ENCODE measurements at regions not wholly inside any gene's neighbourhood (a gene's known extent, or its start where the extent isn't known, plus 50 kb on each side); places are given as distances from the start of the nearest gene placed in this dataset.

DNA sequence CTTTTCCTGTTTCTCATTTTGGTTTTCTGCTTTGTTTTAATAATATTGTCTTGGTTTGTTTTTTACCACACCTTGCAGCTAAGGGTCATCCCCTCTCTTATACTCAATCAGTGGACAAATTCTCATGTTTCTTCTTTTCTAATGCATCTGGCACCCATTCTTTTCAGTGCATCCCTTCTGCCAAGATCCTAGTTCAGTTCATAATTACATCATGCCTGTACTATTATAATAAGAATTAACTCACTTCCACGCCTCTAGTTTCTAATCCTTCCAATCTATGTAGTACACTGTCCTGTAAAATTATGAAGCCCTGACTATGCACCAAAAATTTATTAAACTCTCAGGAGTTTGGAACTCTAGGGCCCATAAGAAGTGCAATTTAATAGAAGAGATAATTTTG is 126.1 kb downstream of the FAT4 start:
- no peak for DNase-seq

DNA sequence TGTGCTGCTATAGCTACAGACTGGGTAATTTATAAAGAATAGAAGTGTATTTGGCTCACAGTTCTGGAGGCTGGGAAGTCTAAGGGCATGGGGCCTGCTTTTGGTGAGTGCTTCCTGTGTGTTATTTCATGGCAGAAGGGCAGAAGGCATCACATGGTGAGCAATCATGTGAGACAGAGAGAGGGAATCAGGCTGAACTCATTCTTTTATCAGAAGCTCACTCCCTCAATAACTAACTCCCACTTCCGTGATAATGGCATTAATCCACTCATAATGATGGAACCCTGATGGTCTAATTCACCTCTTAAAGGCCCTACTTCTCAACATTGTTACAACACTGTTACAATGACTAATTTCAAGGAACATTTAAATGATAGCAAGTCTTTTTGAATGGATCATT is 129.4 kb downstream of the FAT4 start:
- no peak for DNase-seq

DNA sequence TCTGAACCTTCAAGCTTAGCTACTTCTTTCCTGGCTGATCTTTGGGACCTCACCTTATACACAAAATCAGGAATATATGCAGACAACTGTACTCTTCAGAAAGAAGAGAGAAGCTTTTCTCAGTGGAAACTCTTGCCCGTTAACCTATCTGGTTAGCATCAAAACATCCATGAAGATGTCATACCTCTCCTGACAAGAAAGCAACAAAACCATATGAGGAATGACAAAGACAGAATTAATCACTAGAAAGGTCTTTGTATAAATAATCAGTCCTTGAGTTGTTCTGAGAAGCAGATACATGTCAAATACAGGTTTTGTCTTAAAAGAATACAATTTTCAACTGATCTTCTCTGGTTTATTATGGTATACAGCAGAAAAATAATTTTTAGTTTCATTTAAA is 130.8 kb downstream of the FAT4 start:
- DNase-seq: no peak

DNA sequence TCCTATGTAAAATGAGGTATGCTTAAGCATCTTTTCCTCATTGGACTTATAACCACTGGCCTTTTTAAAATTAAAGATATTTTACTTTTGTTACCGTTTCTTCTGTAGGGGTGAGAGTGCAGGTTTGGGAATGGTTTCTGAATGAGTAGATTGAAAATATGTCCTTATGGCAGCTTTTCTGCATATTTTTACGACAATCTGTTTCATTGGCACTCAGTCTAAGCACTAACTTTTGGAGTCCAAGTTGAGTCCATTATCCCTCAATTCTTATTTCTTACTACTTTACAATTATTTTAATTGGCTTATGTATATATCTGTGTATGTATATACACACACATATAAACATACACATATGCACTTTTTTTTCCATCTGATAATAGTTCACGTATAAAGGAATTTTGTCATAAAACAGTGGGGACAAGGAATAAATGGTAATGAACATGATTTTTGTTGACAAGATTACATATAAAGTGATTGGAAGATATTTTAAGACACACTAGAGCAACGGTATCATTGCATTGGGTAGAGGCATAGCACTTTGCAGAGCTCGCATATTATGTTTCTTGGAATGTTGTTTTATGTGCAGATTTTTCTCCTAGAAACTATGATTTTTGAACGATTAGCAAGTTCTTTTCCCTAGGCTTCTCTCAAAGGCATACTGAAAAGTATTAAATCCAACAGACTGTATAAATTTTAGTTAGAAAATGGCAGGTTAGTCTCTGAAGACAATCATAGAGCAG is 133.0 kb downstream of the FAT4 start:
- DNase-seq: no peak

DNA sequence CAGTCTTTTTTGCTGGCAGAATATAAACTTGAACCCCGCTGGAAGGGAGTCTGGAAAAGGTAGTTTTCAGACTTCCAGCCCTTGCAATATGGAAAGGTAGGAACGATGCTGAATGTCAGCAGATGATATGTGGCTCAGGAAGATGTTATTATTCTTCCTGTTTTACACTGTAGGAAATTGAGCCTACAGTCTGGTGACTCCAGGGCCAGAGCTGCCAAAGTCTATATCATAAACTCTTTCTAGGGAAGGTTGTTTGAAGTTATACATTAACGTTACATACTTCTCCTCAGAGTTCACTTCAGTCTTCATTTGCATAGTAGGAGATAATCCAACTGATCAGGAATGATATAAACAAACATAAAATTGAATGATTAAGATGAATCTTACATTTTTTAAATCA is 141.3 kb downstream of the FAT4 start:
- no peak for DNase-seq

DNA sequence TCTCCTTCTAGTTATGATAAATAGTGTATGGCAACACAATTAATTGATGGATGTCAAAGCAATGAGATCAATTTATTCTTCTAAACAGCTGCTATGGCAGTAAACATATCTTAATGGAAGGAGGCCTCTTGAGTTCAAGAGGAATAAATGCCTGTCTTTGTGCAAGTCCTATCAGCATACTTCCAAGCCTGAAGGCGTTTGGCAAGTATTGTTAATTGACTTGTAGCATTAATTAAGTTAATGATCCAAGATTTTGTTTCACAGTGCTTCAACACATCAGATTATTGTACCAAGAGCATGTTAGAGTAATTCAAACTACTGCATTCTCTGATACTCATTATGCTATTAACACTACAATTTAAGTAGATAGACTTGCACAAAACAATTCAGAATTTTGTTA is 144.8 kb downstream of the FAT4 start:
- no peak for DNase-seq

DNA sequence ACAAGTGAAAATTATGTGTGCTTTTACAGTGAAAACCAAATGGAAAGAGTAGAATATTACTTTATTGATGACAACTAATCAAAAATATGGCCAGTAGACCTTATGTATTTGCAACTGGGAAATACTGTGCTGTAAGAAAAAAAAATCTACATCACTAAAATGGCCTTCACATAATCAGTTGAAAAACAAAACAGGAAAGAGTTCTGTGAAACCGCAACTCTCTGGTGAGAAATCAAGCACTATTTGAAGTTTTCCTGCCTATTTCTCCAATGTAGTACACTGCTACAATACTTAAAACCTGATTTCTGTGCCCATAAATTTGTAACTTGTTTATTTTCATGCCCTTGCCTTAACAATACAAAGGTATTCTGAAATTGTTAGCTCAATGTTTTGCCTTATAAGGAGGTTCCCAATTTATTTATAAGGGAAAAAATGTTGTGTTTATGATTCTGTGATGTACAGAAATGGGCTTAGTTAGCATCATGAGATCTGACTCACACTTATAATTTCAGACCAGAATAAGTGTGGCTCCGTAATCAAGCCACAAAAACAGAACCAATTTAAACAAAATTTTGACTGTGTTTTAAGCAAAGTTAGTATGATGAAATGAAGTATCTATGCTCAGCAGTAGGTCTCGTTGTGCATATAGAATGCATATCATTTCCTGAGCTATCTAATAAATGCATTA is 147.1 kb downstream of the FAT4 start:
- DNase-seq: no peak

DNA sequence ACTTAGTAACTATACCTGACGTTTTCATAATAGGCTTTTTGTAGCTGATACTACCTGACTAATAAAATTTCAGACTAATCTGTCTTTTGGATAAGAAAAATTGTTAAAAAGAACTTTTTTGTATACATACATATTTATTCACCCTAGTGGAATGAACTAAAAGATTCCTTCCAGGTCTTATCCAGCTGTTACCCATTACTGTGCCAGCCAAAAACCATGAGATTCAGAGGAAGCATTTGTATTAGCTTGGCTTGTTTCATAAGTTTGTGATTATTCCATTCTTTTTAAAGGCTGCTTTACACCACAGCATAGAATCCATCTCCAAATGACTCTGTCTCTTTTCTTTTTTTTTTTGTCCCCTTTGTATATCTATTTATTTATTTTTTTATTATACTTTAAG is 149.4 kb downstream of the FAT4 start:
- no peak for DNase-seq

DNA sequence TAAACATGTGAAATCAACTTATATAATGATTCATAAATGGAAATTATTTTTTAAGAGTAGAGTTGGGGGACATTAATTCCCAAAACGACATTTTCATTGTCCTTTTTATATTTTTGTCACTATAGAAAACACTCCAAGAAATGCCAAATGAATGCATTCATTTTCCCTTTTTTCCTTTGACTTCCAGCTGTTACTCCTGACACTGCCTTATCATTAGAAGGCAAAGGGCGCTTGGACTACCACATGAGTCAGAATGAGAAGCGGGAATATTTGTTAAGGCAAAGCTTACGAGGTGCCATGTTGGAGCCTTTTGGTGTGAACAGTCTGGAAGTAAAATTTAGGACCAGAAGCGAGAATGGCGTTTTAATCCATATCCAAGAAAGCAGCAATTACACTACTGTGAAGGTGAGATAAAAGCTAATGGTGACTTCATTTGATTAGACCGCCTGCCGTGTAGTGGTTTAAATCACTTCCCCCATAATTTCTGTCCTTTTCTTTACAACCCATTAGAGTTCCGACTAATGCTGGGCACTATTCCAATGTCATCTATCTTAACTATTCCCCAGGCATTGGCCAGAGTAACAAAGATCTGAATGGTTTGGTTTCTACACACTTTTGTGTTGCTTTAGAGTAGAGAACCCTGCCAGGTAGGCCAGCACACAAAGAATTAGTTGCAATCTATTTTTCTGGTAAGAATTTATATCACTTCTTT is 166.7 kb downstream of the FAT4 start:
- DNase-seq: no peak

DNA sequence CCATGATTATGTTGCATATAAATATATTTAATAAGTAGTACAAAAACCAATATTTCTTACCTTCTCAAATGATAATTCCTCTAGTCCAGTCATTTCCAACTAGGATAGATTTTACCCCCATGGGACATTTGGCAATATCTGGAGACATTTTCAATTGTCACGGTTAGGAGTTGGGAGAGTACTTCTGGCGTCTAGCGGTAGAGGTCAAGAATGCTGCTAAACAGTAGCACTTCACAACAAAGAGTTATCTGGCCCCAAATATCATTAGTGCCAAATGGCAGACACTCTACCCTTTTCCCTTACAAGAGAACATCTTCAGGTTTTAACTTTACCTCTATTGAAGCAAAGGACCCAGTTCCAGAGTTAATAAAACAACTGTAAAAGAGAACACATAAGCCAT is 168.1 kb downstream of the FAT4 start:
- no peak for DNase-seq

DNA sequence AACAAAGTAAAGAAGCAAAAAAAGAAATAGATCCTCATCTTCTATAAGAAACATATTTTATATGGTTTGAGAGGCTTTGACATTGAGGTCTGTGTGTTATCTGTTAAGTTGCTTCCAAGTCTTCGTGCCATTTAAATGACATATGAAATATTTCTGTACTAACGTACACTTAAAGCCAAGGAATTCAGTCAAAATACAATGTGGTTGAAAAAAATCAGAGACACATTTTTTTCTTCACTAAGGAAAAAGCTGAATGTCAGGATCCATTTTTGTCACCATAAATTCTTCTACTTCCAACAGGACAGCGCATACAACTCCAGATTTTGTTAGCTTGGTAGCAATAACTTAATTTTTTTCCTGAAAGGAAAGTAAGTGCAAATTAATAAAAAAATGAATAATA is 168.5 kb downstream of the FAT4 start:
- no peak for DNase-seq

DNA sequence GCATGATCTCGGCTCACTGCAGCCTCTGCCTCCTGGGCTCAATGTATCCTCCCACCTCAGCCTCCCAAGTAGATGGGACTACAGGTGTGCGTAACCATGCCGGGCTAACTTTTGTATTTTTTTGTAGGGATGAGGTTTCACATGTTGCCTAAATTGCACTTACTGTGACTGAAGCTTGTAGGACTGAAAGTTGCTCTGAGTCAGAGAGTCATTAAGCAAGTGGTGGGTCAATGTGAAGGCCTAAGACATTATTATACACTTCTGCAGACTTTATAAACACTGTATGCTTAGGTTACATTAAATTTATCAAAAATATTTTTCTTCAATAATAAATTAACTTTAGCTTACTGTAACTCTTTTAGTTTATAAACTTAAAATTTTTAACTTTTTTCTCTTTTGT is 170.2 kb downstream of the FAT4 start:
- no peak for DNase-seq

DNA sequence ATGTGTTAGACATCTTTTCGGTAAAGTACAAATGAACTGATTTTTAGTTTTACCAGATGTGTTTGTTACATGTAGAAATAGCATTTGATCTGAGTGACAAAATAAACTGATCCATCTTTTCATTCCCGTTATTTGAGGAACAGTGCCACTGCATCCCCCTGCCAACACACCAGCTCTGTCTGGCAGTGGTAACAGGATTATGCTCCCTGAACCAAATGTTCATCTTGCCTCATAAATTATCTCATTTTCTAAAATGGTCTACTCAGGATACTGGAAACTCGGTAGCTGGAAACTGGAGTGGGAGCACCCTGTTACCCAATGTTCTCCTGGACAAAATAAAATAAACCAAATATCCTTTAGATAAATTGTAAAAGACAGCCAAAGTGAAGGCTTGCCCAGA is 171.6 kb downstream of the FAT4 start:
- DNase-seq: no peak

DNA sequence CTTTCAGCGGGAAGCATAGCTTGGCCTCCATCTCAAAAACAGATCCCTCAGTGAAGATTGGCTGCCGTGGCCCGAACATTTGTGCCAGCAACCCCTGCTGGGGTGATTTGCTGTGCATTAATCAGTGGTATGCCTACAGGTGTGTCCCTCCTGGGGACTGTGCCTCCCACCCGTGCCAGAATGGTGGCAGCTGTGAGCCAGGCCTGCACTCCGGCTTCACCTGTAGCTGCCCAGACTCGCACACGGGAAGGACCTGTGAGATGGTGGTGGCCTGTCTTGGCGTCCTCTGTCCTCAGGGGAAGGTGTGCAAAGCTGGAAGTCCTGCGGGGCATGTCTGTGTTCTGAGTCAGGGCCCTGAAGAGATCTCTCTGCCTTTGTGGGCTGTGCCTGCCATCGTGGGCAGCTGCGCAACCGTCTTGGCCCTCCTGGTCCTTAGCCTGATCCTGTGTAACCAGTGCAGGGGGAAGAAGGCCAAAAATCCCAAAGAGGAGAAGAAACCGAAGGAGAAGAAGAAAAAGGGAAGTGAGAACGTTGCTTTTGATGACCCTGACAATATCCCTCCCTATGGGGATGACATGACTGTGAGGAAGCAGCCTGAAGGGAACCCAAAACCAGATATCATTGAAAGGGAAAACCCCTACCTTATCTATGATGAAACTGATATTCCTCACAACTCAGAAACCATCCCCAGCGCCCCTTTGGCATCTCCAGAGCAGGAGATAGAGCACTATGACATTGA is 175.4 kb downstream of the FAT4 start:
- no peak for DNase-seq

DNA sequence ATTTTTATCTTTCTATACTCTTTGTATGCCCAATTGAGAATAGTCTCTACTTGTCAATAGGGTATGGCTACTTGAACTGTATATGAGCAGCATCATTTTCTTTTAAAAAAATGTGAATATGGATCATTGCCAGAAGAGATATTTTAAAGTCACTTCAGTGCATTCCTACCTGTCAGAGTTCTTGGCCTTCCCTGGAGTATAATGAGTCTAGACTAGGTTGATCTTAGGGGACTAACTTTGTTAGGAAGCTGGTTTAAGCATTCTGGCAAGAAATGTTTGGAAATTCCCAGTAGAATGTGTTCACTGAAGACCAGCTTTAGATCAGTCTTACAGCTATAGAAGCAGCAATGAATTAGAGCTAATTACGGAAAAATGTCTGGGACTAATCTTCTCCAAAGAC is 178.2 kb downstream of the FAT4 start:
- DNase-seq: no peak

DNA sequence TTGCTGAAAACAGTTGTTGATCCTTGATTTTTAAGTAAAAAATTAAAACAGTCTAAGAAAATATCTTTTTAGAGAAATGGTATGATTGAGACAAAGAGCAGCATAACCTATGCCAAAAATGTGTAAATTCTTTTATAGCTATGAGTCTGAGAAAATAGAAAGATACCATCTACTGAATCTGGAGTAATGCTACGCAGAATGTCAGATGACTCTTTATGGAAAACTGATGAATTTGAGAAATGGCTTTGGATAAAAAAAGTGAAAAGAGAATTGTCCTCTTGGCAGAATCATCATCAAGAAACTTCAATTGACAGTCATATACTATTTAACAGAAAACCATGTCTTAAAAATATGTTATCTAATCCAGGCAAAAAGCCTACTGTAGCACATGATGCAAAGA is 183.1 kb downstream of the FAT4 start:
- no peak for DNase-seq

DNA sequence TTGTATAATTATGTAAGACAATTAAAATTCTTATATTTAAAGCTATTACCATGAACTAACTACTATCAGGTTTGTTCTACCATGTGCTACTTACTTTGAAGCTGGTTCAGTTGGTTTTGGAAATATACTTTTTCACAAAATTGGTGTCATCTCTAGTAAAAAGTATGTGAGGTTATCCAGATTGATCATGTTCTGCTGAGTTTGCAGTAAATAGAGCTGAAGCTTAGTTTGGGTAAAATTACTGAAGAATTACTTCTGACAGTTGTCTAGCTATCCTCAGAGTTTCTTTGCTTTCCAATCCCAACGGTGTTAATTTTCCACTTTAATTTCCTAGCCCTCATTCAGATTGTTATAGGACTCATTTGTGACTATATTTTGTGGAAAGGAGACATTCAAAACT is 184.2 kb downstream of the FAT4 start:
- no peak for DNase-seq

DNA sequence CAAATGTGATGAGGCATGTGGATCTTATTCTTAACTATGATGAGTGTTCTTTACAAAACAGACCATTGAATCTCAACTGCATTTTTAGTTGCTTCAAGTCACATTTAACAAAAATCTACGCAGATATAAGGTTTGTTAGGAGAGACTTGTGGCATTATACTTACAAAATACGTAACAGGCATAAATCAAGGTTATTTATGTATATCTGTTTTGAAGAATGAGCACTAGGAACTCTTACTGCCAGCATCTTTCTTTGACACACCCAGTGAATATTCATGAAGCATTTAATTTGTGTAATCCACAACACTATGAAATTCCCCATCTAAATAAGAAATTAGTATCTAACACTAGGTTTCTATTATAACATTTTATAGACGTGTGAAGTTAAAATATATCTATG is 186.3 kb downstream of the FAT4 start:
- no peak for DNase-seq

DNA sequence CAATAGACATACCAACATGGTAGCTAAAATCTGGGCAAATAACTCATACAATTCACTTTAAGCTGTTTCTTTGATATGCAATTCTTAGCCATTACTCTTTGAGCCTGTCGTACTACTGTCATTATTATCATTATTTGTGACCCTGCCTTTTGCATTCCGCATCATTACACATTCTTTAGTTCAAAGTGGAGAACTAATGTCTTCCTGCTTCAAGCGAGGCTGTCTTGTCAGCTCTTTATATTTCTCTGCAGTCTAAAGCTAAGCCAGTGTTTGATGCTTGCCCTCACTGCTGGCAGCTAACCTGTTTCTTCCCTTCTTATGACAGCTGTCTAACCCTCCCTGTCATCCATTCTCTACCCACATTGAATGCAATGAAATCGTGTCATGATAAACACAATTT is 186.8 kb downstream of the FAT4 start:
- no peak for DNase-seq

DNA sequence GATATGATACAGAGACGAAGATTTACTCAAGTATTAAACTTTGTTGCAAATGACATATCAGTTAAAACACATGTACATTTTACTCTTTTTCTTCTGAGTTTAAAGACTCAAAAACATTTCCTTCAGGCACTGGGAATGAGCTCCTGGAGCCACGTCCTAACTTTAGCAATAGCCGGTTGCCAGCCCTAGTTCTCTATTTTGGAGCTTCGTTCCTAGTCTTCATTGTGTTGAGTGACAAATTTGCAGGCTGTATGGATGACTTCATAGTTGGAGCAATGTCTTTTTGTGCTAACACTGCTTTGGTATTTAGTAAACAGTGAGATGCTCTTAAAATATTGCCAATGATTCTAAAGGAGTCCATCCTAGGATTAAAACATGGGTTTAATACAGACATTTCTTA is 190.9 kb downstream of the FAT4 start:
- DNase-seq: no peak

DNA sequence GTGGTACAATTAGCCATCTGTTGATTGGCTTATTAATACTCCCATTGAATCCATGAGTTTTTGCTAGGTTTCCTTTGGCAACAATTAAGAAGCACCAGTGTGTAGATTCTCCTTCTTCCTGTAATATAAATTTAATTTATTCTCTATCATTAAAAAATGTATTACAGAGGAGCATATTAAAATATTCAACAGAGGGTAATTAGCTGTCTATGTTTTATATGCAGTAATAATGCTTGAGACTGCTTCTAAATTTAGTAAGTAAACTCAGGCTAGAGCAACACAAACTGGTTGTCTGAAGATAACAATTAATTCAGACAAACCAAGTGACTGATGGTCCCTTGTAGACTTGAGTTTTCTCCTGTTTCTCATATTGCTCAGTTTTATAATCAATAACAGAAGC is 192.4 kb downstream of the FAT4 start:
- DNase-seq: no peak

DNA sequence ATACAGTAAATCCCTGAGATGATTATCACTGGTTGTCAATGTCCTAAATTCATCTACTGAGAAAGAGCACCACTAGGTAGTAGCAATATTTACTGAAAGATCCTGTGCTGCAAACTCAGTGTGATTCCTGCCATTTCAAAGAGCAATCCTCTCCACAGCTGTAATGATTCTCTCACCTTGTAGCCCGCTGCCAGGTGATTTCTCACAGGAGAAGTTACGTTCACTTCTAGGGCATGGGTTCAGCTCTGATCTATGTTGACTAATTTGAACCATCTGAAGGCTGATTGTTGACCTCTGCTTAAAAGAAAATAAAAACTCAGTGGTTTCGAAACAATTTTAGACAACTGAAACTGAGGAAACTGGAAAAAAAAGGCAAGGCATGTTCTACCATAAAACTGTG is 197.0 kb downstream of the FAT4 start:
- DNase-seq: no peak

DNA sequence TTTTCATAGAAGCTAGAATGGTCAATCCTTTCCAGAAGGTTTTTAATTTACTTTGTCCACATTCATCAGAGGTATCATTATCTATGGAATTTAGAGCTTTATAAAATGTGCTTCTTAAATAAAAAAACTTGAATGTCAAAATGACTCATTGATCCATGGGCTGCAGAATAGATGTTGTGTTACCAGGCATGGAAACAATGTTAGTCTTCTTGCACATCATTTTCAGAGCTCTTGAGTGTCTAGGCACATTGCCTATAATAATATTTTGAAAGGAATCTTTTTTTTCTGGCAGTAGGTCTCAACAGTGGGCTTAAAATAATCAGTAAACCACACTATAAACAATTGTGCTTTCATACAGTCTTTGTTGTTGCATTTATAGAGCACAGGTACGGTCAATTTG is 200.3 kb downstream of the FAT4 start:
- DNase-seq: no peak

DNA sequence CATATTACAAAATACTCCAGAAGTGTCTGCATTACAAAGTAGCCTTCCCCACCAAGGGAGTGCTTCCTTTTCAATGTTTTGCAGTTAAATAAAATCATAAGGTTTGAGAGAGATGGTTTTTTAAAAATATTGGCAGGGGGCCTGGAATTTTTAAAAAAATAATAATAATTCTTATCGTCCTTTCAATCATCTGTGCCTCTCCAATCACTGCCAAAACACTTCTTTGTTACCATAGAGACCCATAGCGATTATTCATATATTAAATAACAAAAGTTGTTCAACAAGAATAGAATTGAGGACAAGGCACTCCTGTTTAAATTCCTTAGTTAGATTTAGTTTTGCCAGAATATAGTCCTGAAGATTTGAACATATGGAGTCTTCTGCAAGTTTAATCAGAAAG is 203.1 kb downstream of the FAT4 start:
- no peak for DNase-seq

Measured in T-helper 2 cell (primary cell).